Cardiac muscle cell (in vitro differentiated cells and primary cell): ENCODE measurements at regions not wholly inside any gene's neighbourhood (a gene's known extent, or its start where the extent isn't known, plus 50 kb on each side); places are given as distances from the start of the nearest gene placed in this dataset.

ENCODE experiments used
- DNase-seq, 2 donors: peaks; one replicate each; pipeline versions ENCODE4 v3.0.0 to v3.0.0-alpha.2; 2010 to 2017; ENCODE audit warnings: low read depth in 1 of 2, low spot score in 1 of 2
- H3K27ac ChIP-seq: fragments of 200-600 bp; sonication (generic); 2 replicates; pipeline ENCODE4 v1.5.1; 2016
- H3K27me3 ChIP-seq: fragments of 200-600 bp; sonication (generic); 2 replicates; pipeline ENCODE4 v1.6.0; 2016; ENCODE audit warnings: control low read depth
- H3K36me3 ChIP-seq: fragments of 200-600 bp; sonication (generic); 2 replicates; pipeline ENCODE4 v1.5.1; 2016; ENCODE audit warnings: control low read depth
- H3K4me1 ChIP-seq: fragments of 200-600 bp; sonication (generic); 2 replicates; pipeline ENCODE4 v1.8.1; 2017; ENCODE audit warnings: low read depth, mild to moderate bottlenecking, mixed run types
- H3K4me3 ChIP-seq: fragments of 200-600 bp; sonication (generic); 2 replicates; pipeline ENCODE4 v1.5.1; 2016; ENCODE audit warnings: mild to moderate bottlenecking
- H3K9me3 ChIP-seq: fragments of 200-600 bp; sonication (generic); 2 replicates; pipeline ENCODE4 v1.5.1; 2017; ENCODE audit warnings: low read depth, mild to moderate bottlenecking, control low read depth
- TF ChIP-seq, protein P1 (sequence below): IDR thresholded peaks from 2 replicates; pipeline ENCODE4 v1.5.1; 2012; ENCODE audit warnings: low read depth, mild to moderate bottlenecking, low read length

- H3K4me1 ChIP-seq = no peaks in the 10 kb centered on the region
- H3K9me3 ChIP-seq = no peaks in the 10 kb centered on the region
- H3K27me3 ChIP-seq = no peaks in the 10 kb centered on the region
- DNase-seq = no peak
- H3K36me3 ChIP-seq = no peaks in the 10 kb centered on the region
- H3K27ac ChIP-seq = no peak overlapping the region
- no peak overlapping the region for H3K4me3 ChIP-seq
- TF ChIP-seq, protein P1, sequence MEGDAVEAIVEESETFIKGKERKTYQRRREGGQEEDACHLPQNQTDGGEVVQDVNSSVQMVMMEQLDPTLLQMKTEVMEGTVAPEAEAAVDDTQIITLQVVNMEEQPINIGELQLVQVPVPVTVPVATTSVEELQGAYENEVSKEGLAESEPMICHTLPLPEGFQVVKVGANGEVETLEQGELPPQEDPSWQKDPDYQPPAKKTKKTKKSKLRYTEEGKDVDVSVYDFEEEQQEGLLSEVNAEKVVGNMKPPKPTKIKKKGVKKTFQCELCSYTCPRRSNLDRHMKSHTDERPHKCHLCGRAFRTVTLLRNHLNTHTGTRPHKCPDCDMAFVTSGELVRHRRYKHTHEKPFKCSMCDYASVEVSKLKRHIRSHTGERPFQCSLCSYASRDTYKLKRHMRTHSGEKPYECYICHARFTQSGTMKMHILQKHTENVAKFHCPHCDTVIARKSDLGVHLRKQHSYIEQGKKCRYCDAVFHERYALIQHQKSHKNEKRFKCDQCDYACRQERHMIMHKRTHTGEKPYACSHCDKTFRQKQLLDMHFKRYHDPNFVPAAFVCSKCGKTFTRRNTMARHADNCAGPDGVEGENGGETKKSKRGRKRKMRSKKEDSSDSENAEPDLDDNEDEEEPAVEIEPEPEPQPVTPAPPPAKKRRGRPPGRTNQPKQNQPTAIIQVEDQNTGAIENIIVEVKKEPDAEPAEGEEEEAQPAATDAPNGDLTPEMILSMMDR = no peak
These were observed 1349.1 kb downstream of the FSTL5 start for GRCh38 chr4:160814726-160815125.

DNA sequence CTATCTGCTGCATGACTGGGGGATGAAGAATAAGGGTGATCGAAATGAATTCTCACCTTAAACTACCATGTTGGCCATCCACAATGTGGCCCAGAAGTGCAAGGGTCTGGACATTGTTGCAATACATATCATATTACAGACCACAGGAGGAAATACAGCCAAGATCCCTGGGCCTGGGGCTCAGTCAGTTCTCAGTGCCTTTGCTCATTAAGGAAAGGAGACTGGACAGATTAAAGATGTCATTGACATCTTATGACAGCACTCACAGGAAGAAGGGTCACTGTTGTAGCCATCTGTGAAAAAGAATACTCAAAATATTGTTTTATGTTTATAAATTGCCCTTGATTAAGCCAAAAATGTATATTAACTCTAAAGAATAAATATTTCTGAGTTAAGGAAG is 1345.2 kb downstream of the FSTL5 start:
- Histone ChIP-seq H3K4me1 (no peaks in the 10 kb centered on the region), H3K4me3 (no peak overlapping the region), H3K27me3 (no peaks in the 10 kb centered on the region), H3K9me3 (no peaks in the 10 kb centered on the region), H3K27ac (no peak overlapping the region), H3K36me3 (no peaks in the 10 kb centered on the region)
- no peak for DNase-seq
- TF ChIP-seq, protein P1 = no peak

- DNase-seq = no peak
- TF ChIP-seq, protein P1 = no peak
These were observed 1344.0 kb downstream of the FSTL5 start for GRCh38 chr4:160819791-160820190.

DNA sequence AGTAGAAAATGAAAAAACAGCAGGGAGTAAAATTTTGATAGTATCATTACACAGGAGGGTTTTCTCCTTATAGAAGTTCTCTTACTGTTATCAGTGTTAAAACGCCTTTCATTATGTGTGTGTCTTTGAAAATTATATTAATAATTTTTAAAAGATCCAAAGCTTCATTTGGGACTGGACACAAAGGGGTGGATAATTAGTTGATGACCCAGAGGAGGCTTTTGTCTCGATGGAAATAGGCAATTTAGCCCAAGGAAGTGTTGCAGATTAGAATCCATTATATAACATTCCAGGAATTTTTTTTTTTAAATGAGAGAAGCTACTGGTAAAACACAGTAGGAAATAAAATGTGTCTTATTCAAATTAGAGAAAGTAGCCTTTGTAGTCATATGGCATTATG is 1339.3 kb downstream of the FSTL5 start:
- H3K27me3 ChIP-seq = no peaks in the 10 kb centered on the region
- H3K27ac ChIP-seq = no peak overlapping the region
- no peak overlapping the region for H3K4me3 ChIP-seq
- no peaks in the 10 kb centered on the region for H3K9me3 ChIP-seq
- no peaks in the 10 kb centered on the region for H3K4me1 ChIP-seq
- DNase-seq = no peak
- TF ChIP-seq, protein P1 = no peak
- no peaks in the 10 kb centered on the region for H3K36me3 ChIP-seq

More at GRCh38 chr4:160819791-160820190, 1344.0 kb downstream of the FSTL5 start:
- H3K27me3 ChIP-seq = no peaks in the 10 kb centered on the region
- no peak overlapping the region for H3K27ac ChIP-seq
- no peaks in the 10 kb centered on the region for H3K4me1 ChIP-seq
- no peaks in the 10 kb centered on the region for H3K36me3 ChIP-seq
- H3K9me3 ChIP-seq = no peaks in the 10 kb centered on the region
- no peak overlapping the region for H3K4me3 ChIP-seq

DNA sequence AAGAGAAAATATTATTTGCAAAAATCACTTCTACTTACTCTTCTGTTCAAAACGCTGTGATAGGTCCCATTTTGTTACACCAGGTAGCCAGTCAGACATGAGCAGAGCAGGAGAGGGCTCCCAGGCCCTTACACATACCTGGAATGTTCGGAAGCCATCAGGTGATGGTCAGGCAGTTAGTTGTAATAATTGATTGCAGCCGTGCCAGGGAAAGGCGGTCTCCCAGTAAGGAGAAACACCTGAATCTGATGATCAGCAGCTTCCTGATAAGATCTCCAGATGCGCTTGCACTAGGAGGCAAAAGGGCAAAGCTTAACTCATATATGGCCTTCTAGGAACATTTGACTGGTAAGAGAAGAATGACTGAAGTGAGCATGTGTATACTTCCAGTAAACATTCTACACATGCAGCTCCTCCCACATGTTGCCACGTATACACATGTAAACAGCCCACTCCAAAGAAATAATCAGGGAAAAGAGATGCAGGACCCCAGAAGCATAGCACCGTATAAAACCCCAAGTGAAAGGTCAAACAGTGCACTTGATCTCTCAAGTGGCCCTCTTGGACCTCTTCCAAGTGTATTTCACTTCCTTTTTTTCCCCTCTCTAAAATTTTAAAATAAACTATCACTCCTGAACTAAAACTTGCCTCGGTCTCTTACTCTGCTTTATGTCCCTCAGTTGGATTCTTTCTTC is 1338.0 kb downstream of the FSTL5 start:
- Histone ChIP-seq H3K4me1 (no peaks in the 10 kb centered on the region), H3K36me3 (no peaks in the 10 kb centered on the region), H3K9me3 (no peaks in the 10 kb centered on the region), H3K27ac (no peak overlapping the region), H3K4me3 (no peak overlapping the region), H3K27me3 (no peaks in the 10 kb centered on the region)
- TF ChIP-seq, protein P1 = no peak
- peak in 1 of 2 donors; percentile 17 for DNase-seq
